Lower lobe of right lung (tissue), 2 donors: ENCODE measurements at regions not wholly inside any gene's neighbourhood (a gene's known extent, or its start where the extent isn't known, plus 50 kb on each side); places are given as distances from the start of the nearest gene placed in this dataset.

ENCODE experiments used
- ATAC-seq, 2 donors: fragments of 200-7000 bp; cut with Tn5 transposase; one replicate each; pipeline ENCODE4 v1.9.1; 2020 to 2022; ENCODE audit warnings: mild to moderate bottlenecking in 2 of 2, moderate library complexity in 2 of 2
- DNase-seq: peaks from one replicate; pipeline ENCODE4 v3.0.0-alpha.2; 2020
- H3K27ac ChIP-seq: fragments of 200-600 bp; one replicate; pipeline ENCODE4 v1.8.0; 2022
- H3K27me3 ChIP-seq: fragments of 200-600 bp; one replicate; pipeline ENCODE4 v1.8.0; 2022; ENCODE audit warnings: low read depth
- H3K36me3 ChIP-seq: fragments of 200-600 bp; one replicate; pipeline ENCODE4 v1.8.0; 2022; ENCODE audit warnings: mild to moderate bottlenecking
- H3K4me1 ChIP-seq: fragments of 200-600 bp; one replicate; pipeline ENCODE4 v1.8.0; 2022
- H3K4me3 ChIP-seq: fragments of 200-600 bp; one replicate; pipeline ENCODE4 v1.8.0; 2022; ENCODE audit warnings: mild to moderate bottlenecking
- H3K9me3 ChIP-seq: fragments of 200-600 bp; one replicate; pipeline ENCODE4 v1.8.0; 2022
- CTCF ChIP-seq: fragments of 200-600 bp; IDR thresholded peaks from one replicate; pipeline ENCODE4 v1.8.0; 2022; ENCODE audit warnings: antibody characterized with exemption, mild to moderate bottlenecking
- intact Hi-C: fragments of 100-400 bp; cut with DNase I; formaldehyde crosslinking; loops from one replicate; pipeline ENCODE4 v1.11.0; 2022
- donor health status: DM: no; HTN: yes; CAD: no; lungs with severe emphysema.

DNA sequence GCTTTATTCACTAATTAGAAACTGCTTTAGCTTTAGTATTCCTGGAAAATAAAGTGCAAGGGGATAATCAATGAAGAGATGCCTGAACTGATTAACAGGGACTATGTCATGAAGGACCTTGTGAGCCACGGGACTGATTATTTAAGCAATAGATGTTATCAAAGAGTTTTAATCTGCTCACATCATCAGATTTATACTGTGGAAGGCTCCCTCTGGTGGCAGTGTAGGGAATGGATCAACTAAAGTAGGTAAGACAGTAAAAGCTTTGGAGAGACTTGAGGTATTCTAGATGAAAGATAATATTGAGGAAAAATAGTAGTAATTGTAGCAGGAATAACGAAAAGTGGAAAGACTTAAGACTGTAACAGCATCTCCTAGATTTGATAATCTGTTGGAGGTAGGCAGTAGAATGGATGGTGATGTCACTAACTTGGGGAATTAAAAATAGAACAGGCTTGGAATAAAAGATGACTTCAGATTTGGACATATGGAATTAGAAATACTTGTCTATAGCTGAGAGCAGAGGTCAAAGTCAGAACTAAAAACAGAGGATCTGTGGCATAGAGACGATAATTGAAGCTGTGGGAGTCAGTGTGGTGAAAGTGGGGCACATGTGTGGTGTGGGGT is 80.3 kb upstream of the HTR1E start:
- no peaks in the 10 kb centered on the region for H3K4me1 ChIP-seq
- peak in 1 of 2 donors; percentile 46 for ATAC-seq
- no peak overlapping the region for H3K4me3 ChIP-seq
- H3K36me3 ChIP-seq, result no peaks in the 10 kb centered on the region
- intact Hi-C loops, result no loop called here
- H3K27ac ChIP-seq, result no peak overlapping the region
- DNase-seq, result no peak
- no peaks in the 10 kb centered on the region for H3K9me3 ChIP-seq
- peak; percentile 56 for TF ChIP-seq CTCF
- no peaks in the 10 kb centered on the region for H3K27me3 ChIP-seq

DNA sequence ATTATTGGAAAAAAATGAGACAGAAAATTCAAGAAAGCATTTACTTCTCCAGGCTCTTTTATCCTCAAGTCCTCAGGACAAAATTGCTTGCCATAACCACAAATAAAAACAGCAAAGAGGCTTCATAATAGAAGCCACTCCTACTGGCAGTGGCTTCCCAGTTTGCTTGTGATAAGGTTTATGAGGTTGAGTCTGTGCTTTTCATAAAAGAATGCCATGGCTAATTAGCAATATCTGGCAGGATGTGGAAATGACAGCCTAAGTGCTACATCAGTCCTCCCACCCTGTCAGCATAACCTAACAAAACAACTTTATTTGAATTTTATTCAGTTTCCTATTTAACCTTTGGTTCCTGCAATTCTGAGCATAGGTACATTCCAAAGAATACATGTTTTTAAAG is 80.9 kb upstream of the HTR1E start:
- intact Hi-C loops, result no loop called here
- Histone ChIP-seq H3K4me3 (no peak overlapping the region), H3K27me3 (no peaks in the 10 kb centered on the region), H3K4me1 (no peaks in the 10 kb centered on the region), H3K9me3 (no peaks in the 10 kb centered on the region), H3K36me3 (no peaks in the 10 kb centered on the region), H3K27ac (no peak overlapping the region)
- TF ChIP-seq CTCF, result no peak
- no peak for DNase-seq
- no peak for ATAC-seq

- Histone ChIP-seq H3K27ac (no peak overlapping the region), H3K4me3 (no peak overlapping the region), H3K36me3 (no peaks in the 10 kb centered on the region), H3K4me1 (no peaks in the 10 kb centered on the region), H3K9me3 (no peaks in the 10 kb centered on the region), H3K27me3 (no peaks in the 10 kb centered on the region)
- ATAC-seq (no peak), DNase-seq (no peak)
- intact Hi-C loops, result no loop called here
- no peak for TF ChIP-seq CTCF
Observed at GRCh38 chr6:86848986-86849385, 88.3 kb upstream of the HTR1E start.

DNA sequence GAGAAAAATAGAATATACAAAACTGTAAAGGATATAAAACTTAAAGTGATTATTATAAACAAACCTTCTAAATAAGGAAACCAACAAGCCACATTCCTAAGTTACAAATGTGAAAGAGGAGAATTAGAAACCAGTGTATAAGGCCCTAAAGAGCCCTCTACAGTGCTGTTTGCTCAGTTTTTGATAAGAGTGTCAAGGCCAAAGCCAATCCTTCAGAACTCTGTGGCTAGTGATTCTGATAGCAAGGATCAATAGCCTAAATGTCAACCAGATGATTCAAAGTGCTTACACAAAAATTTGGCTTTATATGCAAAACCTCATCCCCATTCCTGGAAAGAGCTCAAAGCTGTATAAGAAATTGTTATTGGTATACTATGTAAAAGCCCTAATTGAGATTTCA is 104.6 kb upstream of the HTR1E start:
- ATAC-seq, result no peak

GRCh38 chr6:86825436-86825835 is 111.9 kb upstream of the HTR1E start:
- Histone ChIP-seq H3K4me3 (no peak overlapping the region), H3K27ac (no peak overlapping the region), H3K36me3 (no peaks in the 10 kb centered on the region), H3K4me1 (no peaks in the 10 kb centered on the region), H3K27me3 (no peaks in the 10 kb centered on the region), H3K9me3 (no peaks in the 10 kb centered on the region)
- ATAC-seq (no peak), DNase-seq (no peak)
- no peak for TF ChIP-seq CTCF
- intact Hi-C loops, result no loop called here

More for the DNA sequence above, 104.6 kb upstream of the HTR1E start:
- H3K27ac ChIP-seq, result no peak overlapping the region
- TF ChIP-seq CTCF, result no peak
- H3K9me3 ChIP-seq, result no peaks in the 10 kb centered on the region
- intact Hi-C loops, result no loop called here
- no peak for DNase-seq
- H3K4me1 ChIP-seq, result no peaks in the 10 kb centered on the region
- H3K27me3 ChIP-seq, result no peaks in the 10 kb centered on the region
- no peaks in the 10 kb centered on the region for H3K36me3 ChIP-seq
- no peak overlapping the region for H3K4me3 ChIP-seq
